HS-5 (cell line): ENCODE measurements at regions not wholly inside any gene's neighbourhood (a gene's known extent, or its start where the extent isn't known, plus 50 kb on each side); places are given as distances from the start of the nearest gene placed in this dataset.

ENCODE experiments used
- DNase-seq: peaks from one replicate; pipeline ENCODE4 v3.0.0-alpha.2; 2012; ENCODE audit warnings: low read depth

- no peak for DNase-seq
Measured at GRCh38 chr6:24032896-24033688, 92.9 kb upstream of the NRSN1 start.

GRCh38 chr6:24043848-24044247 lies 82.2 kb upstream of the NRSN1 start:
- no peak for DNase-seq

GRCh38 chr6:24051942-24052589 lies 73.9 kb upstream of the NRSN1 start:
- no peak for DNase-seq

GRCh38 chr6:24052590-24052961 lies 73.4 kb upstream of the NRSN1 start:
- no peak for DNase-seq

- no peak for DNase-seq
Measured at GRCh38 chr6:24053057-24053456, 73.0 kb upstream of the NRSN1 start.

- no peak for DNase-seq
Measured at GRCh38 chr6:24054388-24054787, 71.6 kb upstream of the NRSN1 start.

- no peak for DNase-seq
Measured at GRCh38 chr6:24056567-24056966, 69.4 kb upstream of the NRSN1 start.

GRCh38 chr6:24057030-24057429 lies 69.0 kb upstream of the NRSN1 start:
- no peak for DNase-seq

GRCh38 chr6:24060982-24061754 lies 64.8 kb upstream of the NRSN1 start:
- DNase-seq = no peak

- DNase-seq = no peak
Measured at GRCh38 chr6:24064106-24064505, 61.9 kb upstream of the NRSN1 start.

GRCh38 chr6:24064832-24065231 lies 61.2 kb upstream of the NRSN1 start:
- no peak for DNase-seq

- no peak for DNase-seq
Measured at GRCh38 chr6:24069526-24069925, 56.5 kb upstream of the NRSN1 start.

- no peak for DNase-seq
Measured at GRCh38 chr6:24072038-24072746, 53.8 kb upstream of the NRSN1 start.

GRCh38 chr6:24076011-24076410 lies 50.0 kb upstream of the NRSN1 start:
- DNase-seq = no peak
